ENCODE measurements at regions not wholly inside any gene's neighbourhood (a gene's known extent, or its start where the extent isn't known, plus 50 kb on each side); places are given as distances from the start of the nearest gene placed in this dataset.

DNA sequence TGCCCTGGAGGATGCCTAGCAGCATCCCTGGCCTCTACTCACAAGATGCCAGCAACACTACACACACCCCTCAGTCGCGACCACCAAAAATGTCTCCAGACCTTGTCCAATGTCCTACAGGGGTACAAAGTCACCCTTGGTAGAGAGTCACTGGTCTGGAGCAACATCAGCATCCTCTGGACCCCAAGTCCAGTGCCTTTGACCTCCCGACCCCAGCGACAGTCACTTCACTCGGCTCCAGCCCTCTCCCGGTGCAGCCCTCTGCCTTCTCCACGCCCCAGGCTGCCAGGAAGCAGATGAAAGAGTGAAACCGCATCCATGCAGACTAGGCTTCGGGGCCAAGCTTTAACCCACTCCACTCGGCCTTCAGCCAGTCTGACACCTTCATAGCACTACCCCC, 92.0 kb upstream of the SRSF6 start:
- Histone ChIP-seq H3K27ac (no peak overlapping the region), H3K36me3 (no peaks in the 10 kb centered on the region), H3K4me1 (ENCODE audit: insufficient read depth) (no peaks in the 10 kb centered on the region), H3K9me3 (no peaks in the 10 kb centered on the region), H3K4me3 (no peak overlapping the region), H3K27me3 (no peaks in the 10 kb centered on the region)
- WGBS, 3 donors = 30 to 36% (median 33%) methylated on average over 10 of the region's 10 CpGs
- TF ChIP-seq EP300 (IDR thresholded peaks at IDR 0.05) (no peak), POLR2A (IDR thresholded peaks at IDR 0.05) (no peak)
- TF ChIP-seq, protein P1, sequence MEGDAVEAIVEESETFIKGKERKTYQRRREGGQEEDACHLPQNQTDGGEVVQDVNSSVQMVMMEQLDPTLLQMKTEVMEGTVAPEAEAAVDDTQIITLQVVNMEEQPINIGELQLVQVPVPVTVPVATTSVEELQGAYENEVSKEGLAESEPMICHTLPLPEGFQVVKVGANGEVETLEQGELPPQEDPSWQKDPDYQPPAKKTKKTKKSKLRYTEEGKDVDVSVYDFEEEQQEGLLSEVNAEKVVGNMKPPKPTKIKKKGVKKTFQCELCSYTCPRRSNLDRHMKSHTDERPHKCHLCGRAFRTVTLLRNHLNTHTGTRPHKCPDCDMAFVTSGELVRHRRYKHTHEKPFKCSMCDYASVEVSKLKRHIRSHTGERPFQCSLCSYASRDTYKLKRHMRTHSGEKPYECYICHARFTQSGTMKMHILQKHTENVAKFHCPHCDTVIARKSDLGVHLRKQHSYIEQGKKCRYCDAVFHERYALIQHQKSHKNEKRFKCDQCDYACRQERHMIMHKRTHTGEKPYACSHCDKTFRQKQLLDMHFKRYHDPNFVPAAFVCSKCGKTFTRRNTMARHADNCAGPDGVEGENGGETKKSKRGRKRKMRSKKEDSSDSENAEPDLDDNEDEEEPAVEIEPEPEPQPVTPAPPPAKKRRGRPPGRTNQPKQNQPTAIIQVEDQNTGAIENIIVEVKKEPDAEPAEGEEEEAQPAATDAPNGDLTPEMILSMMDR (IDR thresholded peaks at IDR 0.05) = no peak
- intact Hi-C loops (cut with DNase I) = no loop called here
- no peak for DNase-seq

DNA sequence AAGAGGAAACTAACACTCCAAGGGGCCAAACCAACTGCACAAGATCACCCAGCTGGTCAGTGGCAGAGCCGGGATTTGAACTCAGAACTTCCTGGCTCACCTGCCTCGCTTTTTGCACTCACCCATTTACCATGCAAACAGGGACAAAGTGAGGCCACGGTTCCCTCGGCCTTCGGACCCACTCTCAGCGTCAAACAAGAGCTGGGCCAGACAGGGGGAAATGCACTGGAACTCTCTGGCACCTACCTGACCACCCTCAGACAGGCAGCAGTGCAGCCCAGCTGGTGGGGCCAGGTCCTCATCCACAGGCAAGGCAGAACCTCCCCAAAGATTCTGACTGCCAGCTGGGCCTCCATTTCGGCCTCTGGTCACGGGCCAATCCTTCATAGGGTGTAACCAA, 93.7 kb upstream of the SRSF6 start:
- no peaks in the 10 kb centered on the region for H3K9me3 ChIP-seq
- no peak for DNase-seq
- H3K4me1 ChIP-seq (ENCODE audit: insufficient read depth) = no peaks in the 10 kb centered on the region
- H3K36me3 ChIP-seq = no peaks in the 10 kb centered on the region
- no peaks in the 10 kb centered on the region for H3K27me3 ChIP-seq
- no peak overlapping the region for H3K27ac ChIP-seq
- WGBS, 3 donors = 82 to 87% (median 84%) methylated on average over 8 of the region's 8 CpGs
- intact Hi-C loops (cut with DNase I) = no loop called here
- H3K4me3 ChIP-seq = no peak overlapping the region
- TF ChIP-seq POLR2A (IDR thresholded peaks at IDR 0.05) = no peak
- TF ChIP-seq, protein P1 (IDR thresholded peaks at IDR 0.05) = no peak
- no peak for TF ChIP-seq EP300 (IDR thresholded peaks at IDR 0.05)

DNA sequence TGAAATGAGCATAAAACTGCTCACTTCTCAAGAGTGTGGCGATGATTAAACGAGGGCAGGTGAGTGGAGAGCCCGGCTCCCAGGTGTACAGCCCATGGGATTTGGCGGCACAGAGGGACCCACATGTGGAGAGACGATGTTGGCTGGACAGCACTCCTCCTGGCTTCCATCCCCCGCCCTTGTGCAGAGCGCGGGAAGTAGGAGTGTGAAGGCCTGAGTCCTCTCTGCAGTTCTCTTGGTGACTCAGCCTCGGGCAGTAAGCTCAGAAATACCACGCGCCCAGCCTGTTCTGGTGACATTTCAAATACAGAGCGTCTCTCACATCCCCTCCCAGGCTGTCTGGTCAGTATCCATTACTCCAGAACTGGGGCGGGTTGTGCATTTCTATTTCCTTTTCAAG, 94.2 kb upstream of the SRSF6 start:
- Histone ChIP-seq H3K27ac (no peak overlapping the region), H3K4me1 (ENCODE audit: insufficient read depth) (no peaks in the 10 kb centered on the region), H3K9me3 (no peaks in the 10 kb centered on the region), H3K4me3 (no peak overlapping the region), H3K27me3 (no peaks in the 10 kb centered on the region), H3K36me3 (no peaks in the 10 kb centered on the region)
- DNase-seq = no peak
- intact Hi-C loops (cut with DNase I) = no loop called here
- TF ChIP-seq, protein P1 (IDR thresholded peaks at IDR 0.05) = no peak
- no peak for TF ChIP-seq EP300 (IDR thresholded peaks at IDR 0.05)
- TF ChIP-seq POLR2A (IDR thresholded peaks at IDR 0.05) = no peak
- WGBS, 3 donors = 79 to 81% (median 81%) methylated on average over 13 of the region's 13 CpGs

DNA sequence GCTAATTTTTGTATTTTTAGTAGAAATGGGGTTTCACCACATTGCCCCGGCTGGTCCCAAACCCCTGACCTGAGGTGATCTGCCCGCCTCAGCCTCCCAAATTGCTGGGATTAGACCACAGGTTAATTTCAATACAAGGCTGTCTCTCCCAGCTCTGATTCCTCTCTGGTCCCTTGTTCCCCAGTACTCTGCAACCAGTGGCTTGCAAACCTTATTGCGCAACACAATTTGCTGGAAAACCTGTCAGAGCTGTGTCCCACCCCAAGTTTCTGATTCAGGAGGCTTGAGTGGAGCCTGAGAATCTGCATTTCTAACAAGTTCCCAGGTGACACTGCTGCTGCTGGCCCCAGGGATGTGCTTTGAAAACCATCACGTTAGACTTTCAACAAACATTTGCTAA, 96.2 kb upstream of the SRSF6 start:
- intact Hi-C loops (cut with DNase I) = no loop called here

More for the DNA sequence above, 96.2 kb upstream of the SRSF6 start:
- no peaks in the 10 kb centered on the region for H3K27me3 ChIP-seq
- no peaks in the 10 kb centered on the region for H3K9me3 ChIP-seq
- H3K36me3 ChIP-seq = no peaks in the 10 kb centered on the region
- no peak overlapping the region for H3K27ac ChIP-seq
- no peak for DNase-seq
- no peak overlapping the region for H3K4me3 ChIP-seq
- 81 to 84% (median 81%) methylated on average over 4 of the region's 4 CpGs for WGBS, 3 donors
- H3K4me1 ChIP-seq (ENCODE audit: insufficient read depth) = no peaks in the 10 kb centered on the region
- TF ChIP-seq POLR2A (IDR thresholded peaks at IDR 0.05) (no peak), EP300 (IDR thresholded peaks at IDR 0.05) (no peak)
- TF ChIP-seq, protein P1 (IDR thresholded peaks at IDR 0.05) = no peak
